Middle frontal gyrus (tissue), 1 donor: ENCODE measurements at regions not wholly inside any gene's neighbourhood (a gene's known extent, or its start where the extent isn't known, plus 50 kb on each side); places are given as distances from the start of the nearest gene placed in this dataset.

Source experiments
- DNase-seq: peaks from one replicate; pipeline ENCODE4 v3.0.0-alpha.2; 2015; ENCODE audit warnings: low spot score; ENCODE audit errors: extremely low spot score

DNA sequence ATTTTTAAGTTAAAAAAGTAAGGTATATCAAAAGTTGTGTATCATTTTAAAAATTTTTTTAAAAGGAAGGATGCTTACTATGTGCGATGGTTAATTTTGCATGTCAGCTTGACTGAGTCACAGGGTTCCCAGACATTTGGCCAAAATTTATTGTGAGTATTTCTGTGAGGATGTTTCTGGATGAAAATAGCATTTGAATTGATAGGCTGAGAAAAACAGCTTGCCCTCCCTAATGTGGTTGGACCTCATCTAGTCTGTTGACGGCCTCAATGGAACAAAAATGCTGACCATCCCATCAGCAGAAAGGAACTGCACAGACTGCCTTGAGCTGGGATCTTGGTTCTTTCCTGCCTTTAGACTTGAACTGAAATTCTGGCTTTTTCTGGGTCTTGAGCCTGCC, 724.5 kb downstream of the NCAM2 start:
- no peak for DNase-seq

- DNase-seq: no peak
Observed at GRCh38 chr21:21730512-21730911, 732.3 kb downstream of the NCAM2 start.

- DNase-seq: no peak
Observed at GRCh38 chr21:21731626-21732025, 733.4 kb downstream of the NCAM2 start.

GRCh38 chr21:21734088-21734487, 735.9 kb downstream of the NCAM2 start:
- DNase-seq: no peak

GRCh38 chr21:21737186-21737585, 739.0 kb downstream of the NCAM2 start:
- no peak for DNase-seq

- no peak for DNase-seq
Observed at GRCh38 chr21:21740207-21740606, 742.0 kb downstream of the NCAM2 start.

- no peak for DNase-seq
Observed at GRCh38 chr21:21750124-21750825, 752.1 kb downstream of the NCAM2 start.

DNA sequence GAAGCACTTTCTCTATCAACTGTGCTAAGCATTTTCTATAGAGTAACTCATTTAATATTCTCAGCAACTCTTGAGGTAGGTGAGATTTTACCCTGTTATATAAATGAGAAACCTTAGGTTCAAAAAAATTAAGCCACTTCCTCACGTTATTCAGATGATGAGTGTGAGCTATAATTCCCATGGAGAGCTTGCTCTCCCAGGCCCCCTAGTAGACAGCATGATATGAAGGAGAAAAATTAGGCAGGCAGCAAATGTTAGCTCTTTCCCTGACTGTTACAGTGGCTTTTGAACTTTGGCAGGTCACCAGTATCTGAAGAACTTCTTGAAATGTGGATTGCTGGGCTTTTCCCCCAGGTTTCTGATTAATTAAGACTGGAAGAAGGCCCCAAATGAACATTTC, 753.1 kb downstream of the NCAM2 start:
- DNase-seq: no peak

GRCh38 chr21:21762855-21763254, 764.6 kb downstream of the NCAM2 start:
- no peak for DNase-seq

DNA sequence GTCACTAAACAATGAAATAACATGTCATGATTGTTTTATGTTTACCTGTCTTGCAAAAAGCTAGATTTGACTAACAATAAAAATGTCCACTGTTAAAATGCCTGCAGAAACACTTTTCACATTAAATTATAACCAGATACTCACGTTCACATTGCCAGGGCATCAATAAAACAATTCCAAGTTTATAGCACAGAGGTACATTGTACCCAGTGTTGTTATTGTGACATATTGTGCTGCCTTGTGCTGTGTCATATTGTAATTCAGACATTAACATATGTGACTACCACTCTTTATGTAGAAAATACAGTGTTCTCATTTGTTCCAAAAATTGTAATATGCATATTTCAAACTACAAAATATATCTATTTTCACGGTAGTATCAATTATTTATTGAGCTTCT, 766.1 kb downstream of the NCAM2 start:
- DNase-seq: no peak

GRCh38 chr21:21767276-21767675, 769.1 kb downstream of the NCAM2 start:
- no peak for DNase-seq

DNA sequence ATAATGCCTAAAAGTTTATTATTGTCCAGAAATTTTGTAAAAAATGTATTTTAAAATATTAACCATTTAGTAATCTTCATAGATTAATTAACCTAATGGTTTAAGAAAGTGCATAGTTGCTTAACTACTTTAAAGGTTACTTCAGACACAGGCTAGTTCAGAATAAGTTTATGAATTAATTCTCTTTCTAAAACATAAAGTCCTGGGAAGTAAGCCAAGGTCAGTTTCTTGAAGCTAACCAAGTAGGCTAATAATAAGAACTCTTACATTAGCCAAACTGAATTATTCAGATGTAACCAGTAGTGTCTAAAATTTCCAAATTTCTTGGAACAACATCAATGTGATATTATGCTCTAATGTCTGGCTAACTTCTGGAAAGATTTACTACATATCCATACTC, 790.4 kb downstream of the NCAM2 start:
- DNase-seq: no peak

DNA sequence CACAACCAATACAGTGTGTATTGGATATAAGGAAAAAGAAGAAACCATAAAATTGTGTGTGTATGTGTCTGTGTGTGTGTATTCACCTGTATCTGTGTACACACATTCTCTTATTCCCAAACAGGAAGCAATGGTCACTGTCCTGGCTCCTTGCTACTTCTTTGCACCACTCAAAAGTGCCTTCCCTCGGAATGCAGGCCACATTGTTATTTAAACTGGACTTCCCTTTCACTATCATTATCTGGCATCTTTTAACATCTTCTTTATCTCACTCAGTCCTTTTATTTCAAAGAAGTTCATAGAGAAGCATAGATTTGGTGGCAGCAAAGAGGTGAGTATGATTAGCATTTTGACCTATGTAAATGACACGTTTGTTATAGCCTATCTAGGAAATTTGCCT, 803.7 kb downstream of the NCAM2 start:
- no peak for DNase-seq

DNA sequence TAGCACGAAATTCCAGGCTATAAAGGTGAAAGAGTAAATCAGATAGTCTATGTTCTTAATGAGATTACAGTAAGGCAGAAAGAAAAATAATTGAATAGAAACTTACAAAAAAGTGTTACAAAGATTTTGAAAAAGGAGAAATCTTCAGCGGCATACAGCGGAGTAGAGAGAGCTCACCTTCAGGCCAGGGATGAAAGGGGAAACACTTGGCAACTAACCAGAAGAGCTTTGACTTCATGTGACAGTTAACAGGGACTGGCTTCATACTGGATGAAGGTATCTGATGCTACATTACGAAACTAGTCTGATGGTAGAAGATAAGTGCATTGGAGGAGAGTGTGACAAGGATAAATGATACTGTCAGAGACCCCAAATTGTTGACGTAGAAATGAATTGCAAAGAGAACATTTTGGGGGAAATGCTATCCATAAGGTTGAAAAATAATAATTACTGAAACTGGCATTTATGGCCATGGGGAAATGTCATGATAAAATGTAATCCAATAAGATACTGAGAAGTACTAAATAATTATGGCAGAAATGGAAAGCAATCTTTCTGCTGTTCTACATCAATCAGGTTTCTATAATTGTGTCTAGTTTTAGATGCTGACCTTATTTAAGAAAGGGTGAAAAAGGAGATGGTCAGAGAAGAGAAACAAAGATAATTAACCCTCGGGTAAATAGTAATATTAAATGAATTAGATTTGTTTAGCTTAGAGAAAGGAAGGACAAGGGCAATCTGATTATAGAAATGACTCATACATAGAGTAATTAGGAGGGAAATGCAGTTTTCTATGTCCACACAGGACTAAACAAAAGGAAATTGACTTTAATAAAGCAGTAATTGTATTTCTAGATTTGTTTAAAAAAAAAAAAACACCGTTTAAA, 808.7 kb downstream of the NCAM2 start:
- no peak for DNase-seq

DNA sequence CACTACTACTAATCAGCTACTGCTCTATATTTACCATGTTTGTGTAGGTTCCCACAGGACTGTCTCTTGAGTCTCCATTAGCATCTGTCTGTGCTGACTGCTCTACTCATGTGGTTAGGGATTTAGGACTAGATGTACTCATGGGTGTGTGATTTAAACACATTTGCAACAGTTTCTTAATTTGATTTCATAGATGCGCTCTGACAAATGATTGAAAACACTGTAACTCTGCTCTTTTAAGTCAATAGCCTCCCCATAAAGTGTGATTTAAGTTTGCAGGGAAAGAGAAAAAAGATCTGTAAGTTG, 809.3 kb downstream of the NCAM2 start:
- DNase-seq: no peak

- no peak for DNase-seq
Observed at GRCh38 chr21:21813289-21813688, 815.1 kb downstream of the NCAM2 start.

GRCh38 chr21:21813934-21814333, 815.7 kb downstream of the NCAM2 start:
- DNase-seq: no peak

GRCh38 chr21:21816778-21817177, 818.6 kb downstream of the NCAM2 start:
- no peak for DNase-seq

DNA sequence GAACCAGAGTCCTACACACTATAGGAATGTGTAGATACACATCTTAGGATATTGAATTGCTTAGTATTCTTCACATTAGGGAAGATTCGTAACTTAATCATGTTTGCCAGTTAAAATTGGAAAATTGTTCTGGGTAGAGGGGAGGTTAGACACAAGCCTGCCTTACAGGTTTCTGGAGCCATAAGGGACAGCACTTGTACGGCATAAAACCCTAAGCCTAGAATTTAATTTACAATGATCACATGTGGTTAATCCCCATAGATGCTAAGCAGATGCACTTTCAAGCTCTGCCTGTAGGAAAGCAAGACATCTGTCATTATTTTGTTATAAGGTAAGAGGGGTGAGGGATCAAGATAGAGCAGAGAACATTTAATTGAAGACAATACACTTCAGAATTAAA, 820.7 kb downstream of the NCAM2 start:
- no peak for DNase-seq

DNA sequence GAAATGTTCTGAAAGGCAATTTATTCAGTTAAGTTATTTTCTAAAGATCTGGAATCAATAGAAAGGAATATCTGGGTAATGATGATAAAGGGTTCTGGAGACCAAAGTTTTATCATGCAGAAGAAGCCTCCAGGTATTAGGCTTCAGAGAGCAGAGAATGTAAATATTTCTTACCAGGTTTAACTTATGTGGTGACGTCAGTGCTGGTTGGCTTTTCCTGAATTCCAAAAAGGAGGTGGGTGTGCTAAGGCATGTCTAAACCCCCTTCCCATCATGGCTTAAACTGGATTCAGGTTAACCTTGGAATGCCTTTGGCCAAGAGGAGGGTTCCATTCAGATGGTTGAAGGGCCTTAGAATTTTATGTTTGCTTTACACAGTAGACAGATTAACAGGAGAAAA, 829.9 kb downstream of the NCAM2 start:
- no peak for DNase-seq

- no peak for DNase-seq
Observed at GRCh38 chr21:21831036-21831435, 832.8 kb downstream of the NCAM2 start.

- no peak for DNase-seq
Observed at GRCh38 chr21:21845901-21846300, 847.7 kb downstream of the NCAM2 start.

DNA sequence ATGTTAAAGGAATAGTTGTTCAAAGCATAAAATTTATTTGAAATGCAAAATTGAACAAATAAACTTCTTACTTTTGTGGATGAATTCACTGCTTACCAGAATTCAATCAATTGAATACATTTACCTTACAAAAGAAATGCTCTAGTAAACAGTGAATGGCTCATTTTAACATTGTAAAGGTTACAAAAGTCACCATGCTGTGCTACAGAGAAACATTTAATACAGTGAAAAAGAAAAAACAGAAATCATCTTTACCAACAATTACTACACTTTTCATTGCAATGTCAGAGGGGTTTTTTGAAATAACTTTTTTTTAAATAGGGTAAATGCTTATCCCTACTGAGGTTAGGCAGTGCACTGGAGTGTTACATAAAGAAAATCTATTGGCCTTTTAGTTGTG, 853.0 kb downstream of the NCAM2 start:
- no peak for DNase-seq
